Neural cell (in vitro differentiated cells): ENCODE measurements at regions not wholly inside any gene's neighbourhood (a gene's known extent, or its start where the extent isn't known, plus 50 kb on each side); places are given as distances from the start of the nearest gene placed in this dataset.
"Not testable (repeated sequence)": the region's sequence is repeated elsewhere in the genome, so short reads cannot be mapped to it uniquely, and the experiment has no call there.

Experiments
- H2AFZ ChIP-seq: fragments of 200-600, 300-800 bp; sonication (generic), shearing (Covaris generic); 2 replicates; pipeline ENCODE4 v1.6.0; 2014; ENCODE audit warnings: low read depth, mild to moderate bottlenecking, antibody characterized with exemption, low read length, moderate library complexity
- H3F3A ChIP-seq: fragments of 200-600 bp; shearing (Covaris generic); 2 replicates; pipeline ENCODE4 v1.6.1; 2016; ENCODE audit warnings: mild to moderate bottlenecking, moderate library complexity, mixed read lengths, antibody characterized with exemption, low read length; ENCODE audit not compliant: insufficient read depth, poor library complexity, severe bottlenecking
- H3K27ac ChIP-seq: fragments of 200-600, 300-800 bp; sonication (generic), shearing (Covaris generic); 2 replicates; pipeline ENCODE4 v1.5.1; 2014; ENCODE audit warnings: mild to moderate bottlenecking, low read length, moderate library complexity
- H3K27me3 ChIP-seq: fragments of 300-800, 200-600 bp; sonication (generic), shearing (Covaris generic); 2 replicates; pipeline ENCODE4 v1.6.0; 2014; ENCODE audit warnings: mild to moderate bottlenecking, low read depth, low read length, moderate library complexity; ENCODE audit not compliant: insufficient read depth
- H3K36me3 ChIP-seq: fragments of 300-800, 200-600 bp; sonication (generic), shearing (Covaris generic); 2 replicates; pipeline ENCODE4 v1.5.1; 2014; ENCODE audit warnings: mild to moderate bottlenecking, antibody characterized with exemption, low read length, moderate library complexity; ENCODE audit not compliant: insufficient read depth
- H3K4me2 ChIP-seq: fragments of 300-800, 200-600 bp; sonication (generic), shearing (Covaris generic); 2 replicates; pipeline ENCODE4 v1.6.0; 2014; ENCODE audit warnings: mild to moderate bottlenecking, low read length
- H3K4me3 ChIP-seq: fragments of 300-800, 200-600 bp; sonication (generic), shearing (Covaris generic); 2 replicates; pipeline ENCODE4 v1.5.1; 2014; ENCODE audit warnings: mild to moderate bottlenecking, low read length, moderate library complexity
- H3K79me2 ChIP-seq: fragments of 200-600 bp; shearing (Covaris generic); replicated peaks from 2 replicates; pipeline ENCODE4 v1.6.0; 2014; ENCODE audit warnings: mild to moderate bottlenecking, low read length, moderate library complexity; ENCODE audit not compliant: insufficient read depth
- H3K9ac ChIP-seq: fragments of 300-800, 200-600 bp; sonication (generic), shearing (Covaris generic); 2 replicates; pipeline ENCODE4 v1.6.1; 2016; ENCODE audit warnings: mild to moderate bottlenecking, low read length, mixed read lengths
- H3K9me2 ChIP-seq: fragments of 200-600 bp; shearing (Covaris generic); 2 replicates; pipeline ENCODE4 v1.6.1; 2016; ENCODE audit warnings: mild to moderate bottlenecking, low read length, mixed read lengths; ENCODE audit not compliant: insufficient read depth
- H3K9me3 ChIP-seq: fragments of 200-600, 300-800 bp; sonication (generic), shearing (Covaris generic); 2 replicates; pipeline ENCODE4 v1.6.1; 2016; ENCODE audit warnings: mild to moderate bottlenecking, mixed run types, low read length, moderate library complexity, mixed read lengths
- H4K20me1 ChIP-seq: fragments of 200-600 bp; shearing (Covaris generic); 2 replicates; pipeline ENCODE4 v1.6.1; 2016; ENCODE audit warnings: mild to moderate bottlenecking, mixed run types; ENCODE audit not compliant: insufficient read depth
- CTCF ChIP-seq: fragments of 450-650 bp; IDR thresholded peaks from 2 replicates; pipeline ENCODE4 v1.5.1; 2014; ENCODE audit warnings: antibody characterized with exemption, mild to moderate bottlenecking, moderate library complexity; ENCODE audit not compliant: poor library complexity, severe bottlenecking
- EP300 ChIP-seq: fragments of 450-650 bp; conservative IDR thresholded peaks from 2 replicates; pipeline ENCODE4 v1.6.1; 2014; ENCODE audit warnings: antibody characterized with exemption, mild to moderate bottlenecking, moderate library complexity; ENCODE audit not compliant: poor library complexity, severe bottlenecking
- EZH2 ChIP-seq: fragments of 200-600, 300-800 bp; shearing (Covaris generic), sonication (generic); IDR thresholded peaks from 2 replicates; pipeline ENCODE4 v1.6.1; 2014; ENCODE audit warnings: antibody characterized with exemption, low read length, borderline replicate concordance, mild to moderate bottlenecking; ENCODE audit not compliant: insufficient read depth, poor library complexity, severe bottlenecking
- MXI1 ChIP-seq: fragments of 450-650 bp; conservative IDR thresholded peaks from 2 replicates; pipeline ENCODE4 v1.6.1; 2014; ENCODE audit warnings: antibody characterized with exemption, mild to moderate bottlenecking; ENCODE audit not compliant: poor library complexity, severe bottlenecking
- POLR2AphosphoS5 ChIP-seq: IDR thresholded peaks from 2 replicates; pipeline ENCODE4 v1.6.1; 2012
- RAD21 ChIP-seq: fragments of 450-650 bp; conservative IDR thresholded peaks from 2 replicates; pipeline ENCODE4 v1.6.1; 2014; ENCODE audit warnings: antibody characterized with exemption, mild to moderate bottlenecking, moderate library complexity
- REST ChIP-seq: IDR thresholded peaks from 2 replicates; pipeline ENCODE4 v1.6.1; 2012; ENCODE audit warnings: borderline replicate concordance
- SMC3 ChIP-seq: fragments of 450-650 bp; conservative IDR thresholded peaks from 2 replicates; pipeline ENCODE4 v1.6.1; 2014; ENCODE audit warnings: antibody characterized with exemption, mild to moderate bottlenecking, moderate library complexity; ENCODE audit not compliant: poor library complexity
- TAF1 ChIP-seq: IDR thresholded peaks from 2 replicates; pipeline ENCODE4 v1.6.1; 2012; ENCODE audit warnings: low read depth

- no peak overlapping the region for H2AFZ ChIP-seq
- H3K4me2 ChIP-seq = no peak overlapping the region
- H3F3A ChIP-seq = no peaks in the 10 kb centered on the region
- no peak overlapping the region for H3K4me3 ChIP-seq
- H3K27me3 ChIP-seq = no peaks in the 10 kb centered on the region
- H3K27ac ChIP-seq = no peak overlapping the region
- H3K79me2 ChIP-seq = no peaks in the 10 kb centered on the region
- no peak overlapping the region for H3K9ac ChIP-seq
- TF ChIP-seq CTCF = no peak
- no peak for TF ChIP-seq REST
- no peak for TF ChIP-seq SMC3
- TF ChIP-seq RAD21 = no peak
- no peak for TF ChIP-seq TAF1
- no peak for TF ChIP-seq EZH2
- no peak for TF ChIP-seq MXI1
- no peak for TF ChIP-seq EP300
- no peak for TF ChIP-seq POLR2AphosphoS5
- peaks cover 19% of the 10 kb centered on the region for H3K9me3 ChIP-seq
- H3K9me2 ChIP-seq = no peaks in the 10 kb centered on the region
- no peaks in the 10 kb centered on the region for H4K20me1 ChIP-seq
- no peaks in the 10 kb centered on the region for H3K36me3 ChIP-seq
These were observed 244.2 kb downstream of the FOXD4L6 start for GRCh38 chr9:40884072-40884901.

GRCh38 chr9:40883423-40884071 lies 244.9 kb downstream of the FOXD4L6 start:
- H3K4me2 ChIP-seq, H3K9ac ChIP-seq, H3K27me3 ChIP-seq, H3K9me2 ChIP-seq, H3K79me2 ChIP-seq, H3K27ac ChIP-seq, H3K4me3 ChIP-seq, H2AFZ ChIP-seq, H3K36me3 ChIP-seq, H4K20me1 ChIP-seq, H3F3A ChIP-seq: not testable (repeated sequence)
- peaks cover 19% of the 10 kb centered on the region for H3K9me3 ChIP-seq

GRCh38 chr9:40873753-40874295 lies 254.7 kb downstream of the FOXD4L6 start:
- not testable (repeated sequence) for H3K27ac ChIP-seq, H3K4me2 ChIP-seq, H3K9me2 ChIP-seq, H3F3A ChIP-seq, H3K9ac ChIP-seq, H3K4me3 ChIP-seq, H3K36me3 ChIP-seq, H3K79me2 ChIP-seq, H3K9me3 ChIP-seq, H2AFZ ChIP-seq, H3K27me3 ChIP-seq, H4K20me1 ChIP-seq

- not testable (repeated sequence) for H3K36me3 ChIP-seq, H3K4me3 ChIP-seq, H3K9ac ChIP-seq, H3F3A ChIP-seq, H3K4me2 ChIP-seq, H3K9me2 ChIP-seq, H3K79me2 ChIP-seq, H4K20me1 ChIP-seq, H2AFZ ChIP-seq, H3K9me3 ChIP-seq, H3K27me3 ChIP-seq, H3K27ac ChIP-seq
These were observed 260.0 kb downstream of the FOXD4L6 start for GRCh38 chr9:40868437-40868836.
